ENCODE measurements at regions not wholly inside any gene's neighbourhood (a gene's known extent, or its start where the extent isn't known, plus 50 kb on each side); places are given as distances from the start of the nearest gene placed in this dataset.
"Not testable (repeated sequence)": the region's sequence is repeated elsewhere in the genome, so short reads cannot be mapped to it uniquely, and the experiment has no call there.

GRCh38 chr7:23938215-23938614 lies 228.2 kb downstream of the STK31 start:
- no peak for DNase-seq (ENCODE audit: low read depth in 2 of 2)

GRCh38 chr7:23938937-23939552 lies 229.0 kb downstream of the STK31 start:
- DNase-seq (ENCODE audit: low read depth in 2 of 2): no peak

- DNase-seq (ENCODE audit: low read depth in 2 of 2): not testable (repeated sequence)
These were observed 229.7 kb downstream of the STK31 start for GRCh38 chr7:23939747-23940146.

DNA sequence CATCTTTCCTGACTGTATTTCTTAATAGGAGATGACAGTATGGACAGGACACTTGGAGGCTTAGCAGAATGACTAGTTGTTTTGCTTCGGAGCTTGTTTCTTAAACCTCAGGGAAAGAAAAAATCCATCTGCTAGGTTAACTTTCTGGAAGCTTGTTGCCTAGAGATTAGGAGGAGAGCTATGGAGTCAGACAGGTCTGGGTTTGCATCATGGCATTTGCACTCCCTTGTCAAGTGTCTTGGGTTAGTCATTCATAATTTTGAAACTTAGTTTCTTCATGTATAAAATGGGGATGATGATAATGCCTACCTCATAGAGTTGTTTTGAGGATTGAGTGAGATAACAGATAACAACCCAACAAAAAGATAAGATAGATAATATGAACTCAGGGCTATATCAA lies 231.5 kb downstream of the STK31 start:
- no peak for DNase-seq (ENCODE audit: low read depth in 2 of 2)

DNA sequence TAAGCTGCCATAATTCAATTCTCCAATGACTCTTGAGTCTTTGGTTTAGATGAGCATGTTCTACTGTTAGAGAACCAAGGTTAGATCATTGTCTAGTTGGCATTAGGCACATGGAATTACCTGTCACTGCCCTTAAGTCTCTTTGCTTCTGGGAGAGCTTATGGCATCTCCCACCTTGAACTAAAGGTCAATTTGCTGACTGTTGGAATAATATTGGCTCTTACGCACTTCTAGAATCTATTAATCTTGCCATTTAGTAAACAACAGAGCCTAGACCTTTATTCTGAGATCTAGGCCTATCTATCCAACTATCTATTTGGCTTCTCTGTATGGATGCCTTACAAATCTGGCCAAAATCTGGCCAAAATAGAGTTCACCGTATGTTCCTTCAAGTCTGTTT lies 232.0 kb downstream of the STK31 start:
- DNase-seq (ENCODE audit: low read depth in 2 of 2): no peak

DNA sequence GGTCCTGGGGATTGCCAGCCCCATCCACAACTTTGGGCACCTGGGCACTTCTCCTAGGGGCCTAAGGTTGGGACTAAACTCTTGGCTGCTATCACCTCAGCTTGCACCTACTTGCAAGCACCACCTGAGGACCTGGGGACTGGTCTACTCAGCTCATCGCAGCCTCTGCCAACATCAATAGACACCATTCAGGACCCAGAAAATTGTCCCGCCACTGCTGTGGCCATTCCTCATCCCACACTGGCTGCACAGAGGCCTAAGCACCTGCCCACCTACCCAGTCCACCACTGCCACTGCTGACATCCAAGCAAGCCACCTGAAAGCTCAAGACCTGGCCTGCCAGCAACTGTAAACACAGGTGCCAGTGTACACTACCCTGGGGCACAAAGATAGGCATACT lies 234.1 kb downstream of the STK31 start:
- DNase-seq (ENCODE audit: low read depth in 2 of 2): no peak

- DNase-seq (ENCODE audit: low read depth in 2 of 2): no peak
These were observed 235.5 kb downstream of the STK31 start for GRCh38 chr7:23945472-23945871.

- no peak for DNase-seq (ENCODE audit: low read depth in 2 of 2)
These were observed 245.1 kb downstream of the STK31 start for GRCh38 chr7:23955145-23955544.

GRCh38 chr7:23955600-23956149 lies 245.7 kb downstream of the STK31 start:
- no peak for DNase-seq (ENCODE audit: low read depth in 2 of 2)

GRCh38 chr7:23956772-23957576 lies 247.0 kb downstream of the STK31 start:
- DNase-seq (ENCODE audit: low read depth in 2 of 2): no peak

DNA sequence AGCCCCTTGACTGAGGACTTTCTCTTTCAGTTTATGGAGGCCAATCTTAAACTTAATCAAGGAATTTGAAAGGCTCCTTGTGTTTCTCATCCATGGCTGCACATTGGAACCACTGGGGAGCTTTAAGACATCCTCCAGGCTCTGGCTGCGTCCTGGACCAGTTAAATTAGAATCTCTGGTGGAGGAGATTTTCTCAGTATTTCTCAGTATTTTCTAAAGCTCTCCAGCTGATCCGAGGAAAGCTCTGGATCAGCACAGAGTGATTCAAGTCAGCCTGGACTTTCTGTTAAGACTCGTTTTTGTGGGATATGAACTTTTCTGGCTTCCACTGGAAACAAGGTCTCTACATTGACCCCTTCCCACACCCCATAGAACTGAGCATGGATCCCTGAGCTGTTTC lies 249.8 kb downstream of the STK31 start:
- no peak for DNase-seq (ENCODE audit: low read depth in 2 of 2)

- DNase-seq (ENCODE audit: low read depth in 2 of 2): no peak
These were observed 250.3 kb downstream of the STK31 start for GRCh38 chr7:23960361-23960760.

- DNase-seq (ENCODE audit: low read depth in 2 of 2): no peak
These were observed 253.6 kb downstream of the STK31 start for GRCh38 chr7:23963461-23964165.

DNA sequence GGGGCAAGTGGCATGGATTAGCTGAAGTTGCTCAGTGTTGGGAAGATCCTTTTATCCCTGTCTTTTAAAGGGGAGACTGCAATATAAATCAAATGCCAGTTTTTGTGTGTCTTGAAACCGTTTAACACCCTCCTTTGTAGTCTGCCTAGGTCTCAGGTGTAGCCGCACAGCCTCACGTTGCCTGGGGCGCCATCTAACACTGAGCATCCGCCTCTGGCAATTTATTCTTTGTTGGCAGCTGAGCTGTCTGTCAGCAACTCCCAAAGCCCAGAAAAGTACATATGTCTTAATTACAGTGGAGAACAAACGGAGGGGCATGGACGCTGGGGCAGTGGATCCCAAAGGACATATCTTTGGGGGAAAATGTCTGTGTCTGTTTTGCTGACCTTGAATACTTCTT lies 254.7 kb downstream of the STK31 start:
- DNase-seq (ENCODE audit: low read depth in 2 of 2): no peak

GRCh38 chr7:23965296-23965695 lies 255.3 kb downstream of the STK31 start:
- no peak for DNase-seq (ENCODE audit: low read depth in 2 of 2)

- DNase-seq (ENCODE audit: low read depth in 2 of 2): no peak
These were observed 256.9 kb downstream of the STK31 start for GRCh38 chr7:23966941-23967340.

- no peak for DNase-seq (ENCODE audit: low read depth in 2 of 2)
These were observed 258.1 kb downstream of the STK31 start for GRCh38 chr7:23967949-23968599.

DNA sequence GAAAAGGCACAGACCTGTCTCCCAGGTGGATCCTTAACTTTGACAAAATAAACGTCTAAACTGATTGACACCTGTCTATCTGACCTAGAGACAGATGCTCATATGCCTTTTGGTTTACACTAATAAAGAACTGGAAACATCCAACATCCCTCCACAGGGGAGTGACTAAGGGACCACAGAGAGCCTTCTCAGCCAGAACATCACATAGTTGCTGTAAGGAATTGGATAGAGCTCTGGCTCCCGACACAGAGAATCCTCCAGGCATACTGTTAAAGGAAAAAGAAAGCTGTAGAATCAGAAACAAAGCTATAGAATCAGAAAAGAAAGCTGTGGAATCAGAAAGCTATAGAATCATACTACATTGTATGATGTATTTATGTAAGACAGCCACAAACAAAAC lies 258.8 kb downstream of the STK31 start:
- DNase-seq (ENCODE audit: low read depth in 2 of 2): no peak

DNA sequence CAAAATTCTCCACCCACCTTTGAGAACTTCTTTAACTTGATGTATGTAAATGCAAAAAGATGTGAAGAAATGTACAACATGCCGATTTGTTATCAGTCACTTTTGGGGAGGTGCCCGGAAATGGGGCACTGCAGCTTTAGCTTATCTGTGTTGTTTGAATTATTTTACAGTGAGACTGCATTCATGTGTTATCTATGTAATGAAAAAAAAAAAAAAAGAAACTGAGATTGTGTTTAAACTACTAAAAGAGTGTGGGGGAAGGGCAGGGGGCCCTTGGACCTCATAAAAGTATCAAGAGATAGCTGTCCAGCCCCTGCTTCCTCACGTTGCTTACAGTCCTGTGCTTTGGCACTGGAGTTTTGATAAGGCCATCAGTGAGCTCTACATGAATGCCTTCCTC lies 259.4 kb downstream of the STK31 start:
- no peak for DNase-seq (ENCODE audit: low read depth in 2 of 2)

- DNase-seq (ENCODE audit: low read depth in 2 of 2): no peak
These were observed 260.2 kb downstream of the STK31 start for GRCh38 chr7:23970193-23970592.

DNA sequence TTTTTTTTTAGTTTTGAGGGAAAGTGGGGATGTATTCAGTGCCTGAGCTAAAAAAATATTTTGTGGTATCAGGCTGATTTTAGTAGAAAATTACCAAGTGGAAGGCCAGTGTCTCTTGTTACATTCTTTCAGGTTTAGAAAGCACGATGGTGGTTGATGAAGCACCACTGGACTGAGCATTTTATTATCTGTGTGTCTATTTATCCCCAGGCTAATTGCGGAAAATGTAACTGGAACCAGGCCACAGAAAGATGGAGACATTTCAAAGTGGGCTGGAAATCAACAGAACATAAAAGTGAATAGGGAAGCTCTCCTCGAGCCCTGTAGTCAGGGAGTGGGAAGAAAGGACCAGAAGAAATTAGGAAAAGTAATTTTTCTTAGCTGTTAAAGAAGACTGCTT lies 261.0 kb downstream of the STK31 start:
- no peak for DNase-seq (ENCODE audit: low read depth in 2 of 2)

- no peak for DNase-seq (ENCODE audit: low read depth in 2 of 2)
These were observed 262.0 kb downstream of the STK31 start for GRCh38 chr7:23972057-23972456.
